ENCODE measurements at regions not wholly inside any gene's neighbourhood (a gene's known extent, or its start where the extent isn't known, plus 50 kb on each side); places are given as distances from the start of the nearest gene placed in this dataset.
"Not testable (repeated sequence)": the region's sequence is repeated elsewhere in the genome, so short reads cannot be mapped to it uniquely, and the experiment has no call there.

GRCh38 chr5:62814991-62815390 lies 236.4 kb downstream of the LRRC70 start:
- no peak overlapping the region for H3K9ac ChIP-seq (ENCODE audit: low read length)
- no peaks in the 10 kb centered on the region for H3K4me1 ChIP-seq (ENCODE audit: low read length)
- no peak overlapping the region for H2AFZ ChIP-seq (ENCODE audit: low read length)
- no peaks in the 10 kb centered on the region for H3K36me3 ChIP-seq (replicated peaks; ENCODE audit: insufficient read depth, low read length)
- no peak overlapping the region for H3K4me3 ChIP-seq (ENCODE audit: low read length)
- H4K20me1 ChIP-seq (ENCODE audit: insufficient read depth, low read length): no peaks in the 10 kb centered on the region
- H3F3A ChIP-seq (ENCODE audit: insufficient read depth, low read length): no peaks in the 10 kb centered on the region
- H3K9me2 ChIP-seq (replicated peaks; ENCODE audit: insufficient read depth, low read length): no peaks in the 10 kb centered on the region
- no peaks in the 10 kb centered on the region for H3K79me2 ChIP-seq (ENCODE audit: low read length)
- no peak overlapping the region for H3K27ac ChIP-seq (ENCODE audit: low read length)
- no peaks in the 10 kb centered on the region for H3K27me3 ChIP-seq (replicated peaks; ENCODE audit: insufficient read depth, low read length)
- no peak for TF ChIP-seq EZH2phosphoT487 (IDR thresholded peaks at IDR 0.05; ENCODE audit: low read length)
- no peak for TF ChIP-seq CTCF (IDR thresholded peaks at IDR 0.05; ENCODE audit: low read length)
- no peak for TF ChIP-seq EZH2 (optimal IDR thresholded peaks at IDR 0.05; ENCODE audit: low read depth, low read length)
- DNase-seq: no peak
- no peak overlapping the region for H3K4me2 ChIP-seq (ENCODE audit: low read depth, low read length)
- H3K9me3 ChIP-seq (replicated peaks; ENCODE audit: insufficient read depth, low read length): no peaks in the 10 kb centered on the region

GRCh38 chr5:62812621-62813255 lies 234.1 kb downstream of the LRRC70 start:
- DNase-seq: no peak
- Histone ChIP-seq H3K9me2 (replicated peaks; ENCODE audit: insufficient read depth, low read length) (no peaks in the 10 kb centered on the region), H2AFZ (ENCODE audit: low read length) (0 out of 2 replicates have a peak overlapping the region, but pooled peaks have one; percentile 14), H3K36me3 (replicated peaks; ENCODE audit: insufficient read depth, low read length) (no peaks in the 10 kb centered on the region), H3K9ac (ENCODE audit: low read length) (no peak overlapping the region), H3K27ac (ENCODE audit: low read length) (no peak overlapping the region), H3K79me2 (ENCODE audit: low read length) (no peaks in the 10 kb centered on the region), H3K4me2 (ENCODE audit: low read depth, low read length) (no peak overlapping the region), H3K27me3 (replicated peaks; ENCODE audit: insufficient read depth, low read length) (no peaks in the 10 kb centered on the region), H3K4me3 (ENCODE audit: low read length) (no peak overlapping the region), H4K20me1 (ENCODE audit: insufficient read depth, low read length) (no peaks in the 10 kb centered on the region), H3K4me1 (ENCODE audit: low read length) (no peaks in the 10 kb centered on the region), H3K9me3 (replicated peaks; ENCODE audit: insufficient read depth, low read length) (no peaks in the 10 kb centered on the region), H3F3A (ENCODE audit: insufficient read depth, low read length) (no peaks in the 10 kb centered on the region)
- TF ChIP-seq EZH2 (optimal IDR thresholded peaks at IDR 0.05; ENCODE audit: low read depth, low read length) (no peak), EZH2phosphoT487 (IDR thresholded peaks at IDR 0.05; ENCODE audit: low read length) (no peak), CTCF (IDR thresholded peaks at IDR 0.05; ENCODE audit: low read length) (no peak)

- not testable (repeated sequence) for H3K4me2 ChIP-seq (ENCODE audit: low read depth, low read length); H3K79me2 ChIP-seq (ENCODE audit: low read length)
- peak overlapping the region; percentile 25; the same call in 1 of the 2 replicates for H3K4me3 ChIP-seq (ENCODE audit: low read length)
Measured at GRCh38 chr5:62804819-62805218, 226.2 kb downstream of the LRRC70 start.

GRCh38 chr5:62795926-62796325 lies 217.3 kb downstream of the LRRC70 start:
- Histone ChIP-seq H3K4me2 (ENCODE audit: low read depth, low read length) (no peak overlapping the region), H4K20me1 (ENCODE audit: insufficient read depth, low read length) (no peaks in the 10 kb centered on the region), H3K4me1 (ENCODE audit: low read length) (no peaks in the 10 kb centered on the region), H3F3A (ENCODE audit: insufficient read depth, low read length) (no peaks in the 10 kb centered on the region), H3K27ac (ENCODE audit: low read length) (no peak overlapping the region), H2AFZ (ENCODE audit: low read length) (no peak overlapping the region), H3K4me3 (ENCODE audit: low read length) (no peak overlapping the region), H3K9me3 (replicated peaks; ENCODE audit: insufficient read depth, low read length) (no peaks in the 10 kb centered on the region), H3K9ac (ENCODE audit: low read length) (no peak overlapping the region), H3K36me3 (replicated peaks; ENCODE audit: insufficient read depth, low read length) (no peaks in the 10 kb centered on the region), H3K79me2 (ENCODE audit: low read length) (no peaks in the 10 kb centered on the region), H3K27me3 (replicated peaks; ENCODE audit: insufficient read depth, low read length) (no peaks in the 10 kb centered on the region), H3K9me2 (replicated peaks; ENCODE audit: insufficient read depth, low read length) (no peaks in the 10 kb centered on the region)
- no peak for DNase-seq
- no peak for TF ChIP-seq EZH2 (optimal IDR thresholded peaks at IDR 0.05; ENCODE audit: low read depth, low read length)
- no peak for TF ChIP-seq EZH2phosphoT487 (IDR thresholded peaks at IDR 0.05; ENCODE audit: low read length)
- no peak for TF ChIP-seq CTCF (IDR thresholded peaks at IDR 0.05; ENCODE audit: low read length)

More at GRCh38 chr5:62804819-62805218, 226.2 kb downstream of the LRRC70 start:
- not testable (repeated sequence) for H3K9me3 ChIP-seq (replicated peaks; ENCODE audit: insufficient read depth, low read length); DNase-seq; H3K36me3 ChIP-seq (replicated peaks; ENCODE audit: insufficient read depth, low read length); H3K27me3 ChIP-seq (replicated peaks; ENCODE audit: insufficient read depth, low read length); H3K9me2 ChIP-seq (replicated peaks; ENCODE audit: insufficient read depth, low read length); H3K27ac ChIP-seq (ENCODE audit: low read length); H3K9ac ChIP-seq (ENCODE audit: low read length); H3K4me1 ChIP-seq (ENCODE audit: low read length); H4K20me1 ChIP-seq (ENCODE audit: insufficient read depth, low read length); H3F3A ChIP-seq (ENCODE audit: insufficient read depth, low read length)
- peak overlapping the region; percentile 22; the same call in 1 of the 2 replicates for H2AFZ ChIP-seq (ENCODE audit: low read length)
